C1 segment of cervical spinal cord (tissue), 14 donors: ENCODE measurements at regions not wholly inside any gene's neighbourhood (a gene's known extent, or its start where the extent isn't known, plus 50 kb on each side); places are given as distances from the start of the nearest gene placed in this dataset.

Experiments used
- DNase-seq, 14 donors: peaks; one replicate each; lab custom pipeline; 2025; lab: John Stamatoyannopoulos, UW

DNA sequence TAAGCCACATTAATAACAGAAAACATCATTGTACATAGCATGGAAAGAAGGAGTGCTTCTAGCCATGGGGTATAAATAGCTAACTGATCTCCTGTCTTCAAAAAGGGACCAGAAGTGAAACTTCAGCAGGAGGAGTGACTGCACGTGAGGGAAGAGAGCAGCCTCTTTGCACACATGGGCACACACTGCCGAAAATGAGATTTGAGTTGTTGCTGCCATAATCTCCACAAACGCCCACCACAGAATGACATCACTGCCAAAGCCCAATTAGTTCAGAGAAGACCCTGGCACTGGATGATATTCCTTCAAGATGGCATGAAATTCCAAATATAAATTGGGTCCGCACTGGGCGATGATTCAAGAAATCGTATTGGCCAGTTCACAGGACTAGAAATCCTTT, 238.9 kb upstream of the NR4A3 start:
- DNase-seq: no peak

DNA sequence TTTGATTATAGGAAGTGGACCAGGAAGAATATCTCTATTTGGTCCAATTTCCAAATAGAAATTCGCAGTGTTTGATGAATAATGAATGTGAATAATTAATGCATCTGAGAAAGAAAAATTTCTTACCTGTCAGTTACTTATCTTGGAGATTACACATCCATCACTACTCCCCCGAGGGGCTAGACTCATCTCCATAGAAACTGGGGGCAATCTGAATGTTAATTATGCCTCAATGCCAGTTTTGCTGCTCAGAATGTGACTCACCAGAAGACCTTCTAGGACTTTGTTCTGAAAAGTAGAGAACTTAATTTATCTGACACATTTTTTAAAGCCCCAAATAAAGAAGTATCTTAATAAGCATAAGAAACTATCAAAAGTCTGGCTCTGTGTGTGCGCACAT, 233.4 kb upstream of the NR4A3 start:
- DNase-seq: no peak

DNA sequence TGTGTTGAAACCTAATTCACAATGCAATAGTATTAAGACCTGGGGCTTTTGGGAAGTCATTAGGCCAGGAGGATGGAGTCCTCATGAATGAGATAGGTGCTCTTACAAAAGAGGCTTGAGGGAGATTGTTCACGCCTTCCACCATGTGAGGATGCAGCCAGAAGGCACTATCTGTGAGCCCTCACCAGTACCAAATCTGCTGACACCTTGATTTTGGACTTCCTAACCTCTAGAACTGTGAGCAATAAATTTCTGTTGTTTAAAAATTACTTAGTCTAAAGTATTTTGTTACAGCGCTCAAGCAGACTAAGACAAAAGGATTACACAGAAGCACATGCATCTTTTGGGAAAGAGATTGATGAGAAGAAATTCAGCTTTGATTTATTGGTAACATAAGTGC, 232.9 kb upstream of the NR4A3 start:
- DNase-seq: no peak

DNA sequence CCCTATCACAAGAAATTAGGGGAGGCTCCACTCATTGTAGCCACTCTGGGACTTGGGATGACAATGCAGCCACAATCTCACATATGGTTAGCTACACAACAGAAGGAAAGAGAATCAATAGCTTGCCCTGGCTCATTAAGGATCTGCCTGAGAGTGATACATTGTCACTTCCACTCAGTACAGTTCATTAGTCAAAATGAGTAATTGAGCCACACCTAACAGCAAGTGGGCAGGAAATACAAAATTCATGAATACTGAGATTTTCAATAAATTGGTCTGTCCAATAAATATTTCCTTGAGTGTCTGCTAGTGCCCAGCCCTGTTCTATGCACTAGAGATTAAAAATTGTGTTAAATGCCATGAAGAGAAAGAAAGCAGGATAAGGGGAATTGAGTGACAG, 231.3 kb upstream of the NR4A3 start:
- DNase-seq: no peak

DNA sequence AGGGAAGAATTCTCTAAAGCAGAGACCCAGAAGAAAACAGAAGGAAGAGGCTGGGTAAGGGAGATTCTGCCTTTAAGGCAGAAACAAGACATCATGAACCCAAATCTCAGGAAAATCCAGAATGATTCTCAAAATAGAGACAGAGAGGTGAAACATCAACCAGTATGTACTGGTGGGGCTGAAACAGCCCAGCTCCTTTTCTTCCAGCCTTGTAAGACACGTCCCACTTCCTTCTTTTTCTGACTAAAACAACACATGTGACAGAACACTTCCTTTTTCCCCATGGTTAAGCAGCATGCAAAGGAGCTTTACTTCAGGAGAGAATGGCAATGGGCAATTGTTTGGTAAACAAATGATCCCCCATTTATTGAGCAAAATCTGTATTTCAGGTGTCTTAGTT, 230.8 kb upstream of the NR4A3 start:
- no peak for DNase-seq

DNA sequence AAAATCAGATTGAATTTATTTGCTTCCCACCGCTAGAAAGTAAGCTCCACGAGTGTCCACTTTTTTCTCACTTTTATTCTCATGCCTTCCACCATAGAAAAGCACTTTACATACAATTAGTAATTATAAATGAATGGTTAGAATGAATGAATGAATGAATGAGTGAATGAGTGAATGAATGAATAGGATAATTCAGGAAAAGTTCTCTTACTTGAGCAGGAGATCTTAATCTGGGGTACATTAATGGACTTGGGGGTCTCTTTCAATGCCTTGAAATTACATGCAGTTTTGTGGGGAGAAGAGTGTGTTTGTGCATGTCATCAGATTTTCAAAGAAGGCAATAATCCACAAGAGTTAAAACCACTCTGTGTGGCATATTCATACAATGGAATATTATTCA, 229.9 kb upstream of the NR4A3 start:
- no peak for DNase-seq

DNA sequence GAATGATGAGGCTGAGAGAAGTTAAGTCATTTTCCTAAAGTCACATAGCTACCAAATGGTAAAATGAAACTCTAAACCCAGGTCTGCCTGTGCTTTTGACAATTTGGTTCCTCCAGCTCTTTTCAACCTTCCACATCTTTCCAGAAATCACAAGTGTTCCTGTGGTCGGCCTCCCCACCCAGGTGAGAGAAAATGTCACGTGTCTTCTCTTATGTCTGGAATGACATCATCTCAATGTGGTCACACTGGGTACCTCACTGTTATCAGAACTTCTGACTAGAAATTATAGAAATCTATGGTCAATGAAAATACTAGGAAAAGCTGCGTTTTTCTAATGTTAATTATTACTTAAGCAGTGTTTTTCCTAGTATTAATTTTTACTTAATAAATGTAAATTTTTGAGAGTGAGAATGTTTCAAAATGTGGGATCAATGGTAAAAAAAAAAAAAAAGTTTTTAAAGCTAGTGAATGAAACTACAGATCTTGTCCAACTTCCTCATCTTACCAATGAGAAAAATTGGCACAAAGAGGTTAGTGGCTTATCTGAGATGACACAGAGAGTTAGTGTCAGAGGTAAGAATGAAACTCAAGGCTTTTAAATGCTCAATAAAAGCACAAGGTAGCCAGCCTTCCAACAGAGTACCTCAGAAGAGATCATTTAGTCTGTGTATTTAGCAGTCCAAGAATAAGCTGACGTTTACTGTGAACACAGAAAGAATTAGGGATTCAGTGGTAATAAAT, 228.7 kb upstream of the NR4A3 start:
- DNase-seq: no peak

DNA sequence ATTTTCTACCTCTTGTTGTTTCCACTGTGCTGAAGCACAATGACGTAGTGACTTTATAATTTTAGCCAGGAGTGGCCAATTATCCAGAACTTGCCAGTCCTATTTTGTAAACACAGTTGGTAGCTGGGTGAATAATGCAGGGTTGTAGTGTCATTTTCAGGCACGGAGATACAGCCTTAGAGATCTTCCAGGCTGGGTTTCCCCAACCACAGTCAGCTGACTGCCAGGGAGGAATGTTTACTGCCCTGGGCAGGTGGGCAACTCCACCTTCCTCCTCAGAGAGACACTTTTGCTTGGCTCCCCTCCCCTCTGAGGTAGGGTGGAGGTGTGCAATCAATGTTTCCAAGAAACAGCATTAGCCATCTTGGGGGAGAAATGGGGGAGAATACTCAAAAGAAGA, 228.1 kb upstream of the NR4A3 start:
- no peak for DNase-seq

DNA sequence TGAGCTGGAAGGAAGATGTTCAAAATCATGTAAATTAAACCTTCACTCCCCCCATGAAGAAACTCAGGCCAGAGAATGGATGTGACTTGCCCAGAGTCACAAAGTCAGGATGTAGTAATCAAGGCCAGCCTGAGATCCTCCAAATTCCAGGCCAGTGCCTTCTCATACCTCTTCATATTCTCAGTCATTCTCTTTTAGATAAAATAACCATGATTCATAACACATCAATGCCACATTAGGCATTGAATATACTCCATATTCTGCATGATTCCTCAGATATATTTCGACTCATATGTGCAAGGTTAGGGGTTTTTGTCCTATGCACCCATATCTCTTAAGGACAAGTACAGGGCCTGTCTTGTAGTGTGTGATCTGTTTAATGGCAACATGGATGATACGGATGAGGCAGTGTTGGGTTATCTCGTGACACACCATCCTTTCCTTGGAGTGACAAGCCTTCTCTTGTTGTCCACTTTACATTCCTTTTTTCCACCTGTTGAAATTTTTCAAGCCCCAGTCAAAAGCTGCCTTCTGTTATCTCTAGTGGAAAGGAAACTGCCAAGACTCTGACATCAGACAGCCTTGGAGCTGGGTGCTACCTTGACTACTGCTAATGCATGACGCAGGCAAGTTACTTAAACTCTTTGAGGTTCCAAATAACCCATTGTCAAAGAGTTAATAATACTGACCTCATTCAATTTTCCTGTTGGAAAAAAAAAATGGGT, 227.5 kb upstream of the NR4A3 start:
- DNase-seq: no peak

DNA sequence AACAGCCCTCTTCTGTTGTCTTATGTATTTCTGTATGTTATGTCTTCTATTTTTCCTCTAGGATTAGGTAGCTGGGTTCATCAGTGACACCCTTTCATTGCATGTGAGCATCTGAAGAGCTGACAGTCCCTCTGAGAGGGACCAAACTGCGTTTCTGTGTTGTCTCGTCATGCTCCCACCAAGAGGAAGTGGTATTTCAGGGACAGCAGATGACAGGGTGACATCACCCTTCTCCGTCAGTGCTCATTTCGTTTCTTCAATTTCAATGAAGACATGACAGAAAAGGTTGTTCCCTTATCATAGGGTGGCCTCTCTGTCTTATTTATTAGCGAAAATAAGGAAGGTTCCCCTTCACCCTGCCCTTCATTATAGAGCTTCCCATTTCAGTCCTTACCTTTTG, 225.9 kb upstream of the NR4A3 start:
- peak in 2 of 14 donors; percentile 3 to 5 for DNase-seq

DNA sequence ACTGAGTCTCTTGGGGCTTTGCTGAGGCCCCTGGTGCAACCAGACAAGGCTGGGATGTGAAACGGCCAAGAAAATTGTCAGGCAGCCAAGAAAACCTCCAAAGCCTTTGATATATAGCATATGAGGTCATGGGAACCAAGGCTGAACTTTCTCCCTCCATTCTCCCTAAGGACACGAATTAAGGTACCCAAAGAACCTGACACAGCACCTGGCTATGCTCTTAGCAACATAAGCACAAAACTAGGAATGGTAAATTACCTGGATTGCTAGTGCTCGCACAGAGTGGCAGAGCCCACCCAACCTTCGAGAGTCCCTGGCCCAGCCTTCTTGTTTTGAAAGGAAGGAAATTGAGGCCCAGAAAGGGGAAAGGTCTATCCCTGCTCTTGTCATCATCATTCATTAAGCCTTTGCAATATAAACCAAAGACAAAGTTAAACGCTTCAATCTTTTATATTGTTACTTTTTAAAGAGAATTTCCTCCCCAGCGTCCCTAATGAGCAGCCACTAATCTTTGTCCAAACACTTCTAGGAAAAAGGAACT, 220.0 kb upstream of the NR4A3 start:
- DNase-seq: no peak

DNA sequence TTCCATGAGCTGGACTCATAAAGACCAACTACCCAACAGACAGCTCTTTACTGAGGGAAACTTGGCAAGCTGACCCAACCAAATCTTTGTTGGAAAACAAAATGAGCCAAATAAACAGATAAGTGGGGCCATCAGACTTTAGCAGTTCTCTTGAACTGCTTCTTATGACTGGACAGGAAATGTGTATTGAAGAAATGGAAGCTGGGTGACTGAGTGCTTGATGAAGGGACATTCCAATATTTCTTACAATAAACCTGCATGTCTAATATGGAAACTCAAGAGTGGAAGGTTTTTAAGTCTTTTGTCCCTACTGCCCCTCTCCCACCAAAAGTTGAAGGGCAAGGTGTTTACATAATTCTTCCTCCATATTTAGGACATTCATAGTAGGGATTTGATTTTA, 218.8 kb upstream of the NR4A3 start:
- no peak for DNase-seq

DNA sequence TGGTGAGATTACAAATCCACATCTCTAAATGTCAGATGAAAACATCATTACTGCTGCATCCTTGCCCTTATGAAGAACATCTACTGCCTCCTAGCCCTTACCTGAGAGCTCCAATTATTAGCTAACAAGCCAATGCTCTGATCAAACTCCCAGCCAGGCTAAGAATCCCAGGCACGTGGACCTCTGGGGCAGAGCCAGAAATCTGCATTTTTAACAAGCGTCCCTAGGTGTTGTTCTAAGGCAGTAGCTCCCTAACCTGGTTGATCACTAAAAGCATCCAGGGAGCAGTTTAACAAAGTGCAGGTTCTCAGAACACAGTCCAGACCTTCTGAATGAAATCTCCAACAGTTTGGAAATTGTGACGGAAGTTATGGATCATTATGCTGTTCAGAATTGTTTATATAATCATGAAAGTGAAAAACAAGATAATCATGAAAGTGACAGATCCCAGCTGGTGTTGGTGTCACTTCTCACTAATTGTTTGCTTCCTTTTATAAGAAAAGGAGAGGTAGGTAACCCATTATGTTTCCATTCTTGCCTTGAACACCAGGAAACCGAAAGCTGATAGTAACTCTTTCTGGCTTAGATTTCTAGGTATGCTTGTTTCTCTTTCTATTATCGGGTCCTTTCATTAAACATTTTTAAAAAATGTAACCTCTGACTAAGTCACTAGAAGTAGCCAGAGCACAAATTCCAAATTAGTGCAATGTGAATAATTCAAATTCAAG, 216.5 kb upstream of the NR4A3 start:
- DNase-seq: no peak

DNA sequence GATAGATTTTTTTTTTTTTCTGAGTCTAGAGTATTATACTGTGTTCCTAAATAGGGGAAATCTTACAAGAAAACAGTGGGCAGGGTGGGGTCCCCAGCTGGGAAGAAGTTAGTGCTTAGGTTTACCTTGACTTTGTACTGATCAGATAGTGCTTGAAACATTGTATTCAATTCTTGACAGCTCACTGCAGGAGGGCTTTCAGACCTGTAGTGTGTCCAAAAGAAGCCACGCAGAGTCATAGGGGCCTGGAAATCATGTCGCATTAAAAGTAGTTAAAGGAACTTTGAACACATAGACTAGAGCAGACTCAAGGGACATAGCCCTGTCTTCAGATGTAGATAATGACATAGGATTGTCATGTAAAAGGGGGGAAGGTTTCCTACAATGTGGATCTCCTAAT, 215.4 kb upstream of the NR4A3 start:
- DNase-seq: no peak

DNA sequence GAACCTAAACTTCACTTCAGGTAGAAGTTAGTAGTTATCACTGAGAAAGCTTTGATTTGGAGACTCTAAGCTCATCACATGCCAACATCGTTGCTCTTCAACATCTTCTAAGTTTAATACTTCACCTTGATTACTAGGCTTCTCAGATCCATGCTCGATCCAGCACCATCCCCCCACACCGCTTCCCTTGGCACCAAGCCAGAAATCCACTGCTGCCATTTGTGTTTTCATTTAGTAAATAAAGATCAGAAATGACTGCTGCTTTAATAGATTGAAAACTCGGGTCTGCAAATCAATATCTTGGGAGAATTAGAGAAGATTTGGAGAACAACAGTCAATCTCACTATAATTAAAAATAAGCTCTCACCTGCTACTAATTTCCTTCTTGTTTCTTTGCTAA, 214.7 kb upstream of the NR4A3 start:
- DNase-seq: no peak

DNA sequence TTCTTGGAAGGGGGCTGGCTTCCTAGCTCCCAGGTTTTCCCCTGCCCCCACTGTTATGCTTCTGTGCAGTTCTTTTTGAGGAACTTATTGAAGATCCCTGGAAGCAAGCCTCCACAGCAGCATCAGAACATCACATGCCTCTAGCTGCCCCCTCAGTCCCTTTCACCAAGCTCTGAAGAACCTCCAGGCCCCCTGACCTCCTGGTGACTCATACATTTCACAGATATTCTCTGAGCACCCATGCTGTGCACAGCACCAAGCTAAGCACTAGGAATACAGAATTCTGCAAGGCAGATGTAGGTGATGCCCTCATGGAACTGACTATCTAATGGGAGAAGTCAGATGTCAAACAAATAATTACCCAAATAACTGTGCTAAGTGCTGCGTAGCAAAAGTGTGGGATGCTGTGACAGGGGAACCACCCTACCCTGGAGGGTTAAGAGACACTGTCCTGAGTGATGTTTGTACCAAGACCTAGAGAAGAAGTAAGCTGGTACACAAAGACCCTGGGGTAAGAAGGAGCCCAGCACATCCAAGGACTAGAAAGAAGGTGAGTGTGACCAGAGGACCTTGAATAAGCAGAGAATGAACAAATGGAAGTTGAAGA, 213.7 kb upstream of the NR4A3 start:
- DNase-seq: no peak

DNA sequence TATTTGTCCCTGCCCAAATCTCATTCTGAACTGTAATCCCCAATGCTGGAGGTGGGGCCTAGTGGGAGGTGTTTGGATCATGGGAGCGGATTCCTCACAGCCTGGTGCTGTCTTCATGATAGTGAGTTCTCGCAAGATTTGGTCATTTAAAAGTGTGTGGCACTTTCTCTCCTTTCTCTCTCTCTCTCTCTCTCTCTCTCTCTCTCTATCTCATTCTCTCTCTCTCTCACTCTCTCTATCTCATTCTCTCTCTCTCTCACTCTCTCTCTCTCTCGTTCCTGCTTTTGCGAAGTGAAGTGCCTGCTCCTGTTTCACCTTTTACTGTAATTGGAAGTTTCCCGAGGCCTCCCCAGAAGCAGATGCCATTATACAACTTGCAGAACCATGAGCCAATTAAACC, 207.3 kb upstream of the NR4A3 start:
- no peak for DNase-seq

DNA sequence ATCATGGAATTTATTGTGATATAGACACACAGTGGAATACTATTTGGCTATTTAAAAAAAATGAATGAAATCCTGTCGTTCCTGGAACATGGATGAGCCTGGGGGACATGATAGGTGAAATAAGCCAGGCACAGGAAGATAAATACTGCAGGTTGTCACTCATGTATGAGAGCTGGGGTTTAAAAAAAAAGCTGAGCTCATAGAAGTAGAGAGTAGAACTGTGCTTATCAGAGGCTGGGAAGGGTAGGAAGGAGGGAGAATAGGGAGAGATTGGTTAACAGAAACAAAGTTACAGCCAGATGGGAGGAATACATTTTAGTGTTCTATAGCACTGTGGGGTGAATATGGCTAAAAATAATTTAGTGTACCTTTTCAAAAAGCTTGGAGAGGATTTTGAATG, 200.6 kb upstream of the NR4A3 start:
- no peak for DNase-seq

DNA sequence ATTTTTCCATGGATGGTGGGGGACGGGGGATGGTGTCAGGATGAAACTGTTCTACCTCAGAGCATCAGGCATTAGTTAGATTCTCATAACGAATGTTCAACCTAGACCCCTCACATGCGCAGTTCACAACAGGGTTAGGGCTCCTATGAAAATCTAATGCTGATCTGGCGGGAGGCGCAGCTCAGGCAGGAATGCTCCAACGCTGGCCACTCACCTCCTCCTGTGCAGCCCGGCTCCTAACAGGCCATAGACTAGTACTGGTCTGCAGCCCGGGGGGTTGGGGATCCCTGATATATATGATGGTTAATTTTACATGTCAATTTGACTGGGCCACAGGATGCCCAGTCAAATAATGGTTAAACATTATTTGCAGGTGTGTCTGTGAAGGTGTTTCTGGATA, 199.0 kb upstream of the NR4A3 start:
- no peak for DNase-seq

DNA sequence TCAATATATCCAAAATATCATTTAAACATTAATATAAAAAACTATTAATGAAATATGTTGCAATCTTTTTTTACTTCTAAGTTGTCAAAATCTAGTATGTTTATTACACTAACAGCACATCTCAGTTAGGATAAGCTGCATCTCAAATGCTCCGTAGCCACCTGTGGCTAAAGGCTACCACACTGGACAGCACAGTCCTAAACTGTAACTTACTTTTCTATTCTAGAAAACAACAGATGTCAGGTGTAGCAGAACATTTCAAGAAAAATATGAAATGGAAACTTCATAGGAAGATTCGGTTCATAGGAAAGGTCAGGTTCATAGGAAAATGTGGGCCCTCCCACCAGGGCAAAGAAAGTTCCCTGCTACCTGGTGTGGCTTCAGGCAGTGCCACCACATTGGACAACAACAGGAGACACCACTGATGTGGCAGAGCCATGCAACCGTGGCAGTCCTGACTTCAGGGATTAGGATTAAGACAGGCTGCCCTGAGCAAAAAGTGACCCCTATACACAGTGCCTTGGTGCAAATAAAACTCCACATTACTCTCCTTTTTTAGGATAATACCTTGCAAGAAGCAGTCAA, 197.8 kb upstream of the NR4A3 start:
- no peak for DNase-seq

DNA sequence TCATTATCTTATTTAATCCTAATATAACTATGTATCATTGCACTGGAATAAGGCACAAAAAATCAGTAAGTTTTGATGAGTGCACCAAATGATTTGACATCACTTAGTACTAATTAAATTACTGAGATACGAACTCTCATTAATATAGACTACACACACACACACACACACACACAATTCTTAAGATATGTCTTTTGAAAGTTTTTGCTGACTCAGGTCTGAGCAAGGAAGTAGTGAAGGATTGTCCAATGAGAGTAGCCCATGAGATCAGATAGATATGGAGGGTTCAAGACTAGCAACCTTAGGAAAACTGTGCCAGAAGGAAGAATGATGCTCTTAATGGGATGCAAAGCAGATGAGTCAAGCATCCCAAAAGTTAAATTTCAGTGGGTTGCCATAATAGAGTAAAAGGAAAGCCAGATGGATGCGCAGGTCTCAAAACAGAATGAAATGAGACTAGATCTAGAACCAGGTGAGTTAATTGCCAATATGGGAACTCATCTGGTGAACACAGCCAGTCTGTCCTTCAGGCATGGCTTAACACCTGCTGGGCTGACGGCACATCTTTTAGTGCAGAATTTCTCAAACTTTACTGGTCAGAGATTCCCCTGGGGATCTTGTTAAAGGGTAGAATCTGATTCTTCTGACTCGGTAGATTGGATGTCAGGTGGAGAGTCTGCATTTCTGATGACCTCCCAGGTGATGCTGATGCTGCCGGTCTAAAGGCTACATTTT, 197.0 kb upstream of the NR4A3 start:
- no peak for DNase-seq
